Activated T-helper 2 cell treated with anti-CD3 and anti-CD28 coated beads, Interferon-gamma antibody, Interleukin-2, Interleukin-4, amounts not matched to agents 10 μg/mL and 5 μg/mL and 100 μg/mL, durations not matched to agents 14 hours and 24 hours and 36 hours (primary cell): ENCODE measurements at regions not wholly inside any gene's neighbourhood (a gene's known extent, or its start where the extent isn't known, plus 50 kb on each side); places are given as distances from the start of the nearest gene placed in this dataset.
"Not testable (repeated sequence)": the region's sequence is repeated elsewhere in the genome, so short reads cannot be mapped to it uniquely, and the experiment has no call there.

Source experiments
- DNase-seq: peaks from one replicate; pipeline ENCODE4 v3.0.0; 2021; ENCODE audit warnings: low spot score
- H3K27ac Mint-ChIP-seq: one replicate; pipeline ENCODE4 v1.8.0; 2021; ENCODE audit warnings: mixed read lengths
- H3K27me3 Mint-ChIP-seq: one replicate; pipeline ENCODE4 v1.8.0; 2021; ENCODE audit warnings: low read depth, mixed read lengths
- H3K36me3 Mint-ChIP-seq: one replicate; pipeline ENCODE4 v1.8.0; 2021; ENCODE audit warnings: low read depth, mixed read lengths
- H3K4me1 Mint-ChIP-seq: one replicate; pipeline ENCODE4 v1.8.0; 2021; ENCODE audit warnings: low read depth, mixed read lengths
- H3K4me3 Mint-ChIP-seq: one replicate; pipeline ENCODE4 v1.8.0; 2021; ENCODE audit warnings: low read depth, mild to moderate bottlenecking, moderate library complexity, mixed read lengths
- H3K9me3 Mint-ChIP-seq: one replicate; pipeline ENCODE4 v1.8.0; 2021; ENCODE audit warnings: mixed read lengths
- intact Hi-C: fragments of 100-400 bp; cut with micrococcal nuclease; formaldehyde crosslinking; loops from one replicate; pipeline ENCODE4 v1.15.1; 2023

DNA sequence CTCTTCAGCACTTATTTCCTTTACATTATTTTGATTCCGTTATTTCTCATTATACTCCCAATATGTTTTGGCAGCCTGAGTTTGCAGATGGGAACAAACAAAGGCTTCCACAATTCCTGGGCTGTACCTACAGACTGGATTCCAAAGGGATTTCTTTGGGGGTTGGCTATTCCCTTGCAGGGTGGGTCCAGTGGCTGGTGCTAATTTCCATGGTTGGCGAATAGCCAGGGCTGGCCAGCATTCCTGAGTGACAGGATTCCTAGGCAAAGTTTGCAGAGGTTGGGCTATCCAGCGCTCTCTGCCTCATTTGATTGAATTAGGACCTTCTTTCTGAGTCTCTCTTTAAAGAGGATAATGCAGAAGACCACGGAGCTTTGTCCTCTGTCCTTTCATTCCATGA, 207.4 kb downstream of the MAF start:
- intact Hi-C loops, result no loop called here
- peaks cover 13% of the 10 kb centered on the region for H3K27me3 Mint-ChIP-seq
- no peak for DNase-seq
- H3K4me3 Mint-ChIP-seq, result no peak overlapping the region
- H3K4me1 Mint-ChIP-seq, result peaks cover 8% of the 10 kb centered on the region
- no peaks in the 10 kb centered on the region for H3K9me3 Mint-ChIP-seq
- no peak overlapping the region for H3K27ac Mint-ChIP-seq
- H3K36me3 Mint-ChIP-seq, result no peaks in the 10 kb centered on the region

- no peak for DNase-seq
- intact Hi-C loops, result no loop called here
- Mint-ChIP-seq H3K4me1 (peaks cover 8% of the 10 kb centered on the region), H3K27ac (no peak overlapping the region), H3K9me3 (no peaks in the 10 kb centered on the region), H3K36me3 (no peaks in the 10 kb centered on the region), H3K27me3 (peaks cover 13% of the 10 kb centered on the region), H3K4me3 (no peak overlapping the region)
Measured at GRCh38 chr16:79392081-79392480, 208.5 kb downstream of the MAF start.

DNA sequence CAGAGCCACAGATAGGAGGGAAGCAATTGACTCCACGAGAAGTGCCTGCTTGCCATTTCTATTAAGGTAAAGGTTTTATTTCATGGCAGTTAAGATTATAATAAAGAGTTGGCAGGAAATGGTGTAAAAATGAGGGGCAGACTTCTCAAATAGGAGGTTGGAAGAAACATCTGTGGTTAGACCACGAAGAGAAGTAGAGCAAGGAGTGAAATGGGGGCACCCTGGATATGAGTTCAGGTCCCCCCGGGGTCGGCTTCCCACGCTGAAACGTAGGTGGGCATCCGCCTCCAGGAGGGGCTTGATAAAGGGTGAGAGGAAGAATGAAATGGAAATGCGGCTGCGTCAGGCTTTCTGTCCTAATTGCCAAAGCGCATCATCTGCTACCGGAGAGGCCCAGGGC, 209.1 kb downstream of the MAF start:
- Mint-ChIP-seq H3K4me1 (peaks cover 8% of the 10 kb centered on the region), H3K27me3 (peaks cover 13% of the 10 kb centered on the region), H3K9me3 (no peaks in the 10 kb centered on the region), H3K4me3 (no peak overlapping the region), H3K36me3 (no peaks in the 10 kb centered on the region), H3K27ac (no peak overlapping the region)
- intact Hi-C loops, result no loop called here
- no peak for DNase-seq

GRCh38 chr16:79390481-79391051, 210.0 kb downstream of the MAF start:
- intact Hi-C loops, result no loop called here
- no peak for DNase-seq
- no peaks in the 10 kb centered on the region for H3K36me3 Mint-ChIP-seq
- H3K4me1 Mint-ChIP-seq, result peaks cover 7% of the 10 kb centered on the region
- no peaks in the 10 kb centered on the region for H3K9me3 Mint-ChIP-seq
- no peak overlapping the region for H3K27ac Mint-ChIP-seq
- H3K27me3 Mint-ChIP-seq, result peaks cover 13% of the 10 kb centered on the region
- no peak overlapping the region for H3K4me3 Mint-ChIP-seq

GRCh38 chr16:79388396-79388795, 212.1 kb downstream of the MAF start:
- intact Hi-C loops, result no loop called here
- H3K4me1 Mint-ChIP-seq, result peaks cover 3% of the 10 kb centered on the region
- no peak overlapping the region for H3K4me3 Mint-ChIP-seq
- peaks cover 13% of the 10 kb centered on the region for H3K27me3 Mint-ChIP-seq
- H3K9me3 Mint-ChIP-seq, result no peaks in the 10 kb centered on the region
- DNase-seq, result no peak
- no peaks in the 10 kb centered on the region for H3K36me3 Mint-ChIP-seq
- no peak overlapping the region for H3K27ac Mint-ChIP-seq

GRCh38 chr16:79386299-79386698, 214.2 kb downstream of the MAF start:
- no peaks in the 10 kb centered on the region for H3K36me3 Mint-ChIP-seq
- no peak overlapping the region for H3K27ac Mint-ChIP-seq
- DNase-seq, result no peak
- intact Hi-C loops, result no loop called here
- H3K4me3 Mint-ChIP-seq, result no peak overlapping the region
- H3K9me3 Mint-ChIP-seq, result no peaks in the 10 kb centered on the region
- peaks cover 10% of the 10 kb centered on the region for H3K4me1 Mint-ChIP-seq
- H3K27me3 Mint-ChIP-seq, result peaks cover 6% of the 10 kb centered on the region

DNA sequence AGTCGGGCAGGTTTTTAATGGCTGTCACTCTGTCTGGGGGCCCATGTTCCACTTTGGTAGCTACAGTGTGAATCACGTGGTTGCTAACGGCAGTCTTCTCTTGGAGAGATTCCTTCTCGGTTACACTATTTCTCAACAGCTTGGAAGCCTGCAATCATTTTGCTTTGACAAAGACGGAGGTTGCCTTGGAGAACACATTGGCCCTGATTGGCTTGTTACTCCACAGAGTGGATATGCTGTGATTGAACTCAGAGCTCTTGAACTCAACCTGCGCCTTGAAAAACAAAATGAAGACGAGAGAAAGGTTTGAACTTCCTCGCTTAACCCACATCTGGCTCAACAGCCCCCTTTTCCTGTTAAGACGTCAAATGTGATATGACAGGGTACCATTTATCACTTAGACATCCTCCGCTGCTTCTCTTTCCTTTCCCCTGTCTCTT, 218.9 kb downstream of the MAF start:
- H3K27ac Mint-ChIP-seq, result peak overlapping the region; percentile 6
- H3K27me3 Mint-ChIP-seq, result no peaks in the 10 kb centered on the region
- H3K9me3 Mint-ChIP-seq, result no peaks in the 10 kb centered on the region
- intact Hi-C loops, result no loop called here
- no peak for DNase-seq
- no peak overlapping the region for H3K4me3 Mint-ChIP-seq
- H3K4me1 Mint-ChIP-seq, result peaks cover 23% of the 10 kb centered on the region
- H3K36me3 Mint-ChIP-seq, result no peaks in the 10 kb centered on the region

GRCh38 chr16:79380995-79381602, 219.4 kb downstream of the MAF start:
- intact Hi-C loops, result no loop called here
- no peak overlapping the region for H3K4me3 Mint-ChIP-seq
- H3K4me1 Mint-ChIP-seq, result peaks cover 23% of the 10 kb centered on the region
- no peaks in the 10 kb centered on the region for H3K9me3 Mint-ChIP-seq
- no peaks in the 10 kb centered on the region for H3K27me3 Mint-ChIP-seq
- peak overlapping the region; percentile 6 for H3K27ac Mint-ChIP-seq
- H3K36me3 Mint-ChIP-seq, result no peaks in the 10 kb centered on the region
- no peak for DNase-seq

GRCh38 chr16:79379095-79379494, 221.4 kb downstream of the MAF start:
- no peaks in the 10 kb centered on the region for H3K27me3 Mint-ChIP-seq
- peaks cover 3% of the 10 kb centered on the region for H3K36me3 Mint-ChIP-seq
- intact Hi-C loops, result loop anchor here (10.0 kb wide), 1 partner anchor 304 kb away; no protein-coding TSS in a partner anchor
- H3K9me3 Mint-ChIP-seq, result peaks cover 7% of the 10 kb centered on the region
- H3K4me3 Mint-ChIP-seq, result no peak overlapping the region
- DNase-seq, result no peak
- no peak overlapping the region for H3K27ac Mint-ChIP-seq
- peaks cover 23% of the 10 kb centered on the region for H3K4me1 Mint-ChIP-seq

- intact Hi-C loops, result loop anchor here (10.0 kb wide), 1 partner anchor 302 kb away; no protein-coding TSS in a partner anchor
- H3K27me3 Mint-ChIP-seq, H3K36me3 Mint-ChIP-seq, H3K27ac Mint-ChIP-seq, H3K4me3 Mint-ChIP-seq, DNase-seq: not testable (repeated sequence)
- Mint-ChIP-seq H3K9me3 (peaks cover 14% of the 10 kb centered on the region), H3K4me1 (peaks cover 28% of the 10 kb centered on the region)
Measured at GRCh38 chr16:79377082-79377481, 223.5 kb downstream of the MAF start.

DNA sequence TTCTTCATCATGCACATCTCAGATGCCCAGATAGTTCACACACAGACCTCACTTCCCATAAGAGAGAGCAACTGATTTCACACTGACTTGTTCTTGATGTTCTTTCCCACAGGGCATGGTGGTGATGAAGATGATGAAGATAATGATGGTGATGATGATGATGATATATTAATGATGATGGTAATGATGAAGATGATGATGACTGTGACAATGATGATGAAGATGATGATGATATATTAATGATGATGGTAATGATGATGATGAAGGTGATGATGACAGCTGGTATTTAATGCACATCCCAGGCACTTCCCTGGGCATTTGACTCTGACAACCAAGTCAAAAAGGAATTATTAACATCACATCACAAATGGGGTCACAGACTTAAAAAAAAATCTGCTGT, 225.2 kb downstream of the MAF start:
- DNase-seq, result no peak
- intact Hi-C loops, result loop anchor here (10.0 kb wide), 1 partner anchor 301 kb away; no protein-coding TSS in a partner anchor
- Mint-ChIP-seq H3K4me3 (no peak overlapping the region), H3K9me3 (peaks cover 31% of the 10 kb centered on the region), H3K27me3 (no peaks in the 10 kb centered on the region), H3K27ac (no peak overlapping the region), H3K36me3 (peaks cover 12% of the 10 kb centered on the region), H3K4me1 (peaks cover 18% of the 10 kb centered on the region)

DNA sequence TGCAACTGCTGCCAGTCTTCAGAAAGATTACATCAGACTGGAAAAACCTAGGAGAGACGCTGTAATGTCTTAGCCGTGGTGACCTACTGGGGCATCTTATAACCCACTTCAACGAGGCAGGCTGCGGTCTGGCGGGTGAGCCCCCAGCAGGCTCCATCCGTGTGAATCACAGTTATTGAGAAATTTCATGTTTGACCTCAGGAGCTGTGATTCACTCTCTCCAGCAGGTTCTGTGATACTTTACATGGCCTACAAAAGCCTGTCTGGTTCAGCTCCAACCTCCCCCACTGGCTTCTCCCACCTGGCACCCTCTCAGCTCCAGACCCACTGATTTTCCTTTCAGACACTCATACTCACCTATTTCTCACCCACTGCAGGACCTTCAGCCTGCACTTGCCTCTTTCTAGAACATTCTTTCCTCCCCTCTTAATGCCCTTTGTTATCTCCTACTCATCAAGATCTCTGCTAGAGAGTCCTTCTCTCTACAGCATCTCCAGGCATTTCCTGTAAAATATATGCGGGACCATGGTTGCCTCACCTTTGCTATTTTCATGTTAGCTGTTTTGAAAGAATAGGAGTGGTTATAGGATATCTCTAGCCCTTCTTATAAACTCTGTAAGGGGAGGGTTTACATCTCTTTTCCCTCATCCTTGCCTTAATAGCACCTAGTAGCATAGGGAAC, 227.9 kb downstream of the MAF start:
- H3K27me3 Mint-ChIP-seq, result no peaks in the 10 kb centered on the region
- H3K27ac Mint-ChIP-seq, result peak overlapping the region; percentile 69
- DNase-seq, result no peak
- intact Hi-C loops, result loop anchor here (1.0 to 10.0 kb wide), 3 partner anchors 56 to 298 kb away; no protein-coding TSS in a partner anchor
- no peak overlapping the region for H3K4me3 Mint-ChIP-seq
- H3K36me3 Mint-ChIP-seq, result peaks cover 16% of the 10 kb centered on the region
- peaks cover 41% of the 10 kb centered on the region for H3K9me3 Mint-ChIP-seq
- H3K4me1 Mint-ChIP-seq, result peaks cover 15% of the 10 kb centered on the region

GRCh38 chr16:79370736-79371135, 229.8 kb downstream of the MAF start:
- H3K4me3 Mint-ChIP-seq, result no peak overlapping the region
- intact Hi-C loops, result loop anchor here (10.0 kb wide), 1 partner anchor 296 kb away; no protein-coding TSS in a partner anchor
- H3K36me3 Mint-ChIP-seq, result peaks cover 16% of the 10 kb centered on the region
- no peak overlapping the region for H3K27ac Mint-ChIP-seq
- H3K27me3 Mint-ChIP-seq, result no peaks in the 10 kb centered on the region
- H3K9me3 Mint-ChIP-seq, result peaks cover 43% of the 10 kb centered on the region
- peaks cover 15% of the 10 kb centered on the region for H3K4me1 Mint-ChIP-seq
- no peak for DNase-seq
